ENCODE measurements at regions not wholly inside any gene's neighbourhood (a gene's known extent, or its start where the extent isn't known, plus 50 kb on each side); places are given as distances from the start of the nearest gene placed in this dataset.

GRCh38 chr7:126157391-126157790 lies 1095.3 kb downstream of the GRM8 start:
- no peak for TF ChIP-seq CTCF (IDR thresholded peaks at IDR 0.05)
- TF ChIP-seq POLR2A (IDR thresholded peaks at IDR 0.05), result no peak
- no peak for TF ChIP-seq POLR2AphosphoS5 (IDR thresholded peaks at IDR 0.05)
